ENCODE measurements at regions not wholly inside any gene's neighbourhood (a gene's known extent, or its start where the extent isn't known, plus 50 kb on each side); places are given as distances from the start of the nearest gene placed in this dataset.
"Not testable (repeated sequence)": the region's sequence is repeated elsewhere in the genome, so short reads cannot be mapped to it uniquely, and the experiment has no call there.

- no peak for DNase-seq
These were observed 900.9 kb downstream of the FLRT2 start for GRCh38 chr14:86430853-86431252.

- DNase-seq: no peak
These were observed 893.3 kb downstream of the FLRT2 start for GRCh38 chr14:86423214-86423613.

GRCh38 chr14:86420131-86420530 is 890.2 kb downstream of the FLRT2 start:
- DNase-seq: no peak

- DNase-seq: no peak
These were observed 884.2 kb downstream of the FLRT2 start for GRCh38 chr14:86414146-86414545.

- no peak for DNase-seq
These were observed 875.2 kb downstream of the FLRT2 start for GRCh38 chr14:86404989-86405649.

- no peak for DNase-seq
These were observed 874.5 kb downstream of the FLRT2 start for GRCh38 chr14:86404425-86404824.

- no peak for DNase-seq
These were observed 872.6 kb downstream of the FLRT2 start for GRCh38 chr14:86402545-86402944.

GRCh38 chr14:86391085-86391484 is 861.1 kb downstream of the FLRT2 start:
- no peak for DNase-seq

- DNase-seq: no peak
These were observed 858.3 kb downstream of the FLRT2 start for GRCh38 chr14:86388216-86388615.

- no peak for DNase-seq
These were observed 843.9 kb downstream of the FLRT2 start for GRCh38 chr14:86373886-86374285.

- DNase-seq: no peak
These were observed 842.5 kb downstream of the FLRT2 start for GRCh38 chr14:86372402-86372801.

- no peak for DNase-seq
These were observed 834.7 kb downstream of the FLRT2 start for GRCh38 chr14:86364634-86365033.

- DNase-seq: no peak
These were observed 833.6 kb downstream of the FLRT2 start for GRCh38 chr14:86363576-86363975.

GRCh38 chr14:86363047-86363446 is 833.1 kb downstream of the FLRT2 start:
- no peak for DNase-seq

- no peak for DNase-seq
These were observed 827.9 kb downstream of the FLRT2 start for GRCh38 chr14:86357876-86358275.

- DNase-seq: no peak
These were observed 827.2 kb downstream of the FLRT2 start for GRCh38 chr14:86357119-86357518.

- no peak for DNase-seq
These were observed 817.0 kb downstream of the FLRT2 start for GRCh38 chr14:86346818-86347384.

- DNase-seq: no peak
These were observed 804.4 kb downstream of the FLRT2 start for GRCh38 chr14:86334355-86334754.

- DNase-seq: no peak
These were observed 803.5 kb downstream of the FLRT2 start for GRCh38 chr14:86333493-86333892.

GRCh38 chr14:86331341-86331740 is 801.4 kb downstream of the FLRT2 start:
- DNase-seq: no peak

- no peak for DNase-seq
These were observed 791.2 kb downstream of the FLRT2 start for GRCh38 chr14:86321151-86321550.

- not testable (repeated sequence) for DNase-seq
These were observed 782.3 kb downstream of the FLRT2 start for GRCh38 chr14:86312154-86312665.

GRCh38 chr14:86311151-86311550 is 781.2 kb downstream of the FLRT2 start:
- DNase-seq: no peak

- DNase-seq: no peak
These were observed 780.7 kb downstream of the FLRT2 start for GRCh38 chr14:86310611-86311010.

- DNase-seq: no peak
These were observed 780.2 kb downstream of the FLRT2 start for GRCh38 chr14:86310148-86310547.
